Body of pancreas (tissue), 4 donors: ENCODE measurements at regions not wholly inside any gene's neighbourhood (a gene's known extent, or its start where the extent isn't known, plus 50 kb on each side); places are given as distances from the start of the nearest gene placed in this dataset.

Experiments used
- CTCF ChIP-seq, 7 experiments: fragments of 450-650 bp in 4 of 7; fragments of 200-600 bp in 3 of 7; sonication (generic) in 3 of 7; IDR thresholded peaks; one replicate each; pipeline ENCODE4 v1.5.1; 2016 to 2019; ENCODE audit warnings: antibody characterized with exemption in 7 of 7
- POLR2A ChIP-seq, 3 donors: fragments of 450-650 bp; IDR thresholded peaks; one replicate each; pipeline ENCODE4 v1.6.1; 2016; ENCODE audit warnings: antibody characterized with exemption in 3 of 3, mild to moderate bottlenecking in 2 of 3

- TF ChIP-seq CTCF (IDR thresholded peaks at IDR 0.05) (no peak), POLR2A (IDR thresholded peaks at IDR 0.05) (no peak)
Observed at GRCh38 chr5:26727916-26728315, 310.5 kb downstream of the CDH9 start.
